Glomerular visceral epithelial cell (primary cell): ENCODE measurements at regions not wholly inside any gene's neighbourhood (a gene's known extent, or its start where the extent isn't known, plus 50 kb on each side); places are given as distances from the start of the nearest gene placed in this dataset.

Source experiments
- DNase-seq: peaks from one replicate; pipeline ENCODE4 v3.0.0-alpha.2; 2016; ENCODE audit errors: extremely low spot score

GRCh38 chr13:61030445-61030844, 385.2 kb downstream of the PCDH20 start:
- DNase-seq: no peak

GRCh38 chr13:61029064-61029463, 386.6 kb downstream of the PCDH20 start:
- no peak for DNase-seq

GRCh38 chr13:61024046-61024445, 391.6 kb downstream of the PCDH20 start:
- no peak for DNase-seq

- DNase-seq: no peak
Measured at GRCh38 chr13:61021838-61022237, 393.8 kb downstream of the PCDH20 start.

GRCh38 chr13:61013796-61014195, 401.9 kb downstream of the PCDH20 start:
- DNase-seq: no peak

GRCh38 chr13:61010358-61010757, 405.3 kb downstream of the PCDH20 start:
- no peak for DNase-seq

- DNase-seq: no peak
Measured at GRCh38 chr13:61002686-61003085, 413.0 kb downstream of the PCDH20 start.

GRCh38 chr13:60990032-60990733, 425.5 kb downstream of the PCDH20 start:
- no peak for DNase-seq

- DNase-seq: no peak
Measured at GRCh38 chr13:60986301-60986700, 429.3 kb downstream of the PCDH20 start.

GRCh38 chr13:60981407-60981806, 434.2 kb downstream of the PCDH20 start:
- DNase-seq: no peak

- DNase-seq: no peak
Measured at GRCh38 chr13:60976367-60976766, 439.3 kb downstream of the PCDH20 start.

GRCh38 chr13:60974296-60974695, 441.4 kb downstream of the PCDH20 start:
- DNase-seq: no peak

- DNase-seq: no peak
Measured at GRCh38 chr13:60973529-60973928, 442.1 kb downstream of the PCDH20 start.

- DNase-seq: no peak
Measured at GRCh38 chr13:60970736-60971135, 444.9 kb downstream of the PCDH20 start.

- no peak for DNase-seq
Measured at GRCh38 chr13:60969656-60970055, 446.0 kb downstream of the PCDH20 start.

GRCh38 chr13:60959427-60959826, 456.2 kb downstream of the PCDH20 start:
- DNase-seq: no peak

GRCh38 chr13:60957816-60958215, 457.8 kb downstream of the PCDH20 start:
- no peak for DNase-seq

- DNase-seq: no peak
Measured at GRCh38 chr13:60945396-60945795, 470.3 kb downstream of the PCDH20 start.

GRCh38 chr13:60944863-60945262, 470.8 kb downstream of the PCDH20 start:
- DNase-seq: no peak

- no peak for DNase-seq
Measured at GRCh38 chr13:60944016-60944415, 471.6 kb downstream of the PCDH20 start.

GRCh38 chr13:60936281-60936680, 479.4 kb downstream of the PCDH20 start:
- no peak for DNase-seq

GRCh38 chr13:60933638-60934037, 482.0 kb downstream of the PCDH20 start:
- peak; percentile 7 for DNase-seq

GRCh38 chr13:60931858-60932546, 483.6 kb downstream of the PCDH20 start:
- peak; percentile 2 for DNase-seq

- no peak for DNase-seq
Measured at GRCh38 chr13:60925686-60926085, 490.0 kb downstream of the PCDH20 start.
